Muscle layer of colon (tissue), 2 donors: ENCODE measurements at regions not wholly inside any gene's neighbourhood (a gene's known extent, or its start where the extent isn't known, plus 50 kb on each side); places are given as distances from the start of the nearest gene placed in this dataset.

Experiments used
- H3K27ac ChIP-seq: one replicate; pipeline ENCODE4 v1.7.0; 2013; ENCODE audit warnings: low read depth, mild to moderate bottlenecking, low read length, moderate library complexity
- H3K27me3 ChIP-seq, 2 donors: one replicate each; pipeline ENCODE4 v1.7.0; 2013; ENCODE audit warnings: low read length in 2 of 2, mild to moderate bottlenecking in 2 of 2; ENCODE audit not compliant: insufficient read depth in 2 of 2, control insufficient read depth in 1 of 2
- H3K36me3 ChIP-seq: one replicate; pipeline ENCODE4 v1.7.0; 2013; ENCODE audit warnings: mild to moderate bottlenecking, low read length; ENCODE audit not compliant: insufficient read depth
- H3K4me1 ChIP-seq: one replicate; pipeline ENCODE4 v1.7.0; 2013; ENCODE audit warnings: mild to moderate bottlenecking, low read length; ENCODE audit not compliant: insufficient read depth
- H3K4me3 ChIP-seq, 2 donors: one replicate each; pipeline ENCODE4 v1.7.0; 2013; ENCODE audit warnings: low read length in 2 of 2, low read depth in 1 of 2, mild to moderate bottlenecking in 1 of 2, moderate library complexity in 1 of 2
- H3K9ac ChIP-seq: one replicate; pipeline ENCODE4 v1.7.0; 2013; ENCODE audit warnings: low read length
- H3K9me3 ChIP-seq: one replicate; pipeline ENCODE4 v1.7.0; 2013; ENCODE audit warnings: mild to moderate bottlenecking, low read length
- donor health status: abdominal sarcoma.
- donor health status: Adenocarcinoma of cecum.

GRCh38 chr6:156583083-156583482 lies 194.1 kb upstream of the ARID1B start:
- Histone ChIP-seq H3K4me3 (no peak overlapping the region), H3K36me3 (no peaks in the 10 kb centered on the region), H3K4me1 (no peaks in the 10 kb centered on the region), H3K27me3 (no peaks in the 10 kb centered on the region), H3K9me3 (no peaks in the 10 kb centered on the region), H3K27ac (no peak overlapping the region), H3K9ac (no peak overlapping the region)

GRCh38 chr6:156582509-156582992 lies 194.6 kb upstream of the ARID1B start:
- H3K4me3 ChIP-seq = no peak overlapping the region
- H3K4me1 ChIP-seq = no peaks in the 10 kb centered on the region
- H3K9me3 ChIP-seq = no peaks in the 10 kb centered on the region
- H3K9ac ChIP-seq = no peak overlapping the region
- no peak overlapping the region for H3K27ac ChIP-seq
- H3K27me3 ChIP-seq = no peaks in the 10 kb centered on the region
- no peaks in the 10 kb centered on the region for H3K36me3 ChIP-seq

DNA sequence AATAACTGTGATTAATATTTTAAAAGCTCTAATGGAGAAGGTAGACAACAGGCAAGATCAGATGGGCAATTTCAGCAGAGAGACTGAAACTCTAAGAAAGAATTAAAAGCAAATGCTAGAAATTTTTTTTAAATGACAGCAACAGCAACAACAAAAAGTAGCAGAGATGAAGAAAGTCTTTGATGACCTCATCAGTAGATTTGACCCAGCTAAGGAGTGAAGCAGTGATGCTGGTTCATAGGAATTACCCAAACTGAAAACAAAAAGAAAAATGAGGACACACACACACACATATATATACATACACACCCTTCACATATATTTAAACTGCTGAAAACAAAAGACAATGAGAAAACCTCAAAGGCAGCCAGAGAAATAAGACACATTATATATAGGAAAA lies 197.6 kb upstream of the ARID1B start:
- Histone ChIP-seq H3K36me3 (no peaks in the 10 kb centered on the region), H3K9ac (no peak overlapping the region), H3K27me3 (no peaks in the 10 kb centered on the region), H3K4me3 (no peak overlapping the region), H3K27ac (no peak overlapping the region), H3K4me1 (no peaks in the 10 kb centered on the region), H3K9me3 (peaks cover 4% of the 10 kb centered on the region)

- no peaks in the 10 kb centered on the region for H3K27me3 ChIP-seq
- H3K36me3 ChIP-seq = no peaks in the 10 kb centered on the region
- H3K4me1 ChIP-seq = no peaks in the 10 kb centered on the region
- no peak overlapping the region for H3K27ac ChIP-seq
- H3K9me3 ChIP-seq = peaks cover 4% of the 10 kb centered on the region
- no peak overlapping the region for H3K4me3 ChIP-seq
- H3K9ac ChIP-seq = no peak overlapping the region
Observed at GRCh38 chr6:156577749-156578148, 199.4 kb upstream of the ARID1B start.

DNA sequence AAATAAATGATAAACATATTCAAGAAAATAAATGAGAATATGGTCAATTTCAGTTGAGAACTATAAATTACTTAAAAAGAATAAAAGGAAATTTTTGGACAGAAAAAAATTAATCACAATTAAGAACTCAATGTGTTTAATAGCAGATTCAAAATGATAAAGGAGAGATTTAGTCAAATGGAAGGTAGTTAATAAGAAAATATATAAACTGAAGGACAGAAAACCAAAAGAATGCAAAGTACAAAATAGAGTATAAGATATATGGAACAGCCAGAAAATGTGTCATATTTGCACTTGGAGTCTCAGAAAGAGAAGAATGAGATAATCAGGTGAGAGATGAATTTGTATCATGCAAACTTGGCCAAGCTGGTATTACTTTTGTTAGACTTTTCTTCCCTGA lies 201.8 kb upstream of the ARID1B start:
- Histone ChIP-seq H3K9me3 (peaks cover 4% of the 10 kb centered on the region), H3K27ac (no peak overlapping the region), H3K9ac (no peak overlapping the region), H3K36me3 (no peaks in the 10 kb centered on the region), H3K4me1 (no peaks in the 10 kb centered on the region), H3K27me3 (no peaks in the 10 kb centered on the region), H3K4me3 (no peak overlapping the region)

DNA sequence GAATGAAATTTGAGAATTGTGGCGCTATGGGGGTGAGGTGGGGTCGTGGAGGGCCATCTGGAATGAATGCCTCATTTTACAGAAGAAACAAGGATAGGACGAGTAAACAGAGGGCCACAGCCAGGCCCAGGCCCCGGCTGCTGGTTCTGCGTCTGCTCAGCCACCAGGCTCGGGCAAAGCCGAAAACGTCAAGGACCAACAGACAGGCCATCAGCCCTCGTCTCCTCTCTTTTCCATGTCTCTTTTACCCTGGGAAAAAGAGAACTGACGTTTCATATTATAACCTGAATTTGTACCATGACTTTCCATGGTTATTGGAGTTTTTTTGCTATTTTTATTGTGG lies 212.4 kb upstream of the ARID1B start:
- no peak overlapping the region for H3K9ac ChIP-seq
- no peaks in the 10 kb centered on the region for H3K9me3 ChIP-seq
- no peak overlapping the region for H3K27ac ChIP-seq
- no peak overlapping the region for H3K4me3 ChIP-seq
- H3K27me3 ChIP-seq = no peaks in the 10 kb centered on the region
- H3K4me1 ChIP-seq = peaks cover 9% of the 10 kb centered on the region
- no peaks in the 10 kb centered on the region for H3K36me3 ChIP-seq

DNA sequence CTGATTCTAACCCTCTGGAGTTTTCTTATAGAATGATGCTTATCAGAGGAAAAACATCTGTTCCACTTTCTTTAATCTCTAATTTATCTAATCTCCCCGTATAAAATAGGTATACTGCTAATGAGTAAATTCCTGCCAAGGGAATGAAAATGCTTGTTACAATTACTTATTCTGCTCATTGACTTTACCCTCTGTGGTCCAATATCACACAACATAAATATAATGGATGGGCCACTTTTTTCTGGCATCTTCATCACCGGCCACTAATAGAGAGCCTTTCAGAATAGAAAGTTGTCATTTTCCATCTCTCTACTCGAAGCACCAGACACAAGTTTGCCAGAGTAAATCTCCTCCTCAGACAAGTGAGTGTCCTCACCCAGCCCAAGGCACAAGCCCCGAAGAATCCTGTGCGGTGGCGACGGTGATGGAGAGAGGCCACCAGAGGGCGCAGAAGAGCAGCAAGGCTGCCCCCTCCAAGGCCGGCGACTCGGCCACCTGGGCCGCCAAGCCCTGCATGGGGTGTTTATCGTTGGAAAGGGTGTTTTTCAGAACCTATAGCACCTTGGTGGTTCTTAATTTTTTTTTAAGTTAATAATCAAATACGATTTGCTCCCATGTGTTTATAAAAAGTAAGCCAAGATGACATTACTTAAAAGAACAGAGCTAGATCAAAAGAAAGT lies 212.9 kb upstream of the ARID1B start:
- Histone ChIP-seq H3K4me3 (no peak overlapping the region), H3K36me3 (no peaks in the 10 kb centered on the region), H3K27ac (no peak overlapping the region), H3K27me3 (no peaks in the 10 kb centered on the region), H3K9me3 (no peaks in the 10 kb centered on the region), H3K9ac (no peak overlapping the region), H3K4me1 (peaks cover 9% of the 10 kb centered on the region)

- no peaks in the 10 kb centered on the region for H3K9me3 ChIP-seq
Observed at GRCh38 chr6:156563714-156564113, 213.5 kb upstream of the ARID1B start.

DNA sequence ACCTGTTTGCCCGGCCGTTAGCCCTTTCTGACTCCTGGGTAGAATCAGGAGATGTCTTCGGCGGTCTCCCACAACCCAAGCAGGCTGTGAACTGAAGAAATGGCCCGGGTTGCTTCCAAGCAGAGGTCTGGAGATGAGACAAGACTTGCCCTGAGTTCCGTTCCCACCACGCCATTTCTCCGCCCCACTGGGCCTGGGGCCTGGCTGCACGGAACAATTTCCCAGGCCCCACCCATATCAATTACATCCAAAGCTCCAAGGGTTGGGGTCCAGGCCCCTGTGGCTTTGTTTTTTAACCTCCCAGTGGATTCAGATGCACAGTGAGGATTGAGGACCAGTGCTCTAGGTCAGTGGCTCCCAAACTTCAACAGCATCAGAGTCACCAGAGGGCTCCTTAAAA lies 214.5 kb upstream of the ARID1B start:
- no peaks in the 10 kb centered on the region for H3K36me3 ChIP-seq
- no peak overlapping the region for H3K9ac ChIP-seq
- H3K4me3 ChIP-seq = no peak overlapping the region
- H3K9me3 ChIP-seq = no peaks in the 10 kb centered on the region
- peaks cover 13% of the 10 kb centered on the region for H3K4me1 ChIP-seq
- H3K27ac ChIP-seq = no peak overlapping the region
- H3K27me3 ChIP-seq = no peaks in the 10 kb centered on the region

More at GRCh38 chr6:156563714-156564113, 213.5 kb upstream of the ARID1B start:
- Histone ChIP-seq H3K36me3 (no peaks in the 10 kb centered on the region), H3K27me3 (no peaks in the 10 kb centered on the region), H3K27ac (no peak overlapping the region), H3K4me3 (no peak overlapping the region), H3K9ac (no peak overlapping the region), H3K4me1 (peaks cover 9% of the 10 kb centered on the region)

- H3K4me3 ChIP-seq = no peak overlapping the region
- no peak overlapping the region for H3K27ac ChIP-seq
- no peaks in the 10 kb centered on the region for H3K9me3 ChIP-seq
- no peak overlapping the region for H3K9ac ChIP-seq
- H3K4me1 ChIP-seq = peaks cover 19% of the 10 kb centered on the region
- no peaks in the 10 kb centered on the region for H3K36me3 ChIP-seq
- H3K27me3 ChIP-seq = no peaks in the 10 kb centered on the region
Observed at GRCh38 chr6:156562019-156562418, 215.2 kb upstream of the ARID1B start.

GRCh38 chr6:156560476-156560875 lies 216.7 kb upstream of the ARID1B start:
- Histone ChIP-seq H3K9me3 (no peaks in the 10 kb centered on the region), H3K36me3 (no peaks in the 10 kb centered on the region), H3K4me3 (no peak overlapping the region)

DNA sequence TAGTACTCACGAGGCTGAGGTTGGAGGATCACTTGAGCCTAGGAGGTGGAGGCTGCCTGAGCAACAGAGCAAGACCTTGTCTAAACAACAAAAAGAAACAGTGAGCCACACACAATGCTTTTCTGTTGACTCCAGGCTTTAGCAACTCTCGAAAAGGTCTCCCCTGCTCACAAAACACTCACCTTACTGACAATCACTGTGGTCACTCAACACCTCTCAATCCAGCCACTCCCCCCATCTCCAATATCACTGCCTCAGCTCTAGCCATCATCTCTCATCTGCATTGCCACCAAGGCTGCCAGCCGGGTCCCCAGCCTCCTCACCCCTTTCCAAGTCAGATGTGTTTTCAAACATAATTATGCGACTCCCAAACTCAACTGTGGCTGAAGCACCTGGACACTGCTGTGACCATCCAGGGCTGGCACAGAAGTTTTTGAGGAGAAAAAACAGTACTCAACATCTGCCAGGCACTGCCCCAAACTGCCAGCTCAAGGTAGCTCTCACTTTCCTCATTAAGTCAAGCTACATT lies 218.0 kb upstream of the ARID1B start:
- Histone ChIP-seq H3K4me3 (no peak overlapping the region), H3K4me1 (peaks cover 13% of the 10 kb centered on the region), H3K27me3 (no peaks in the 10 kb centered on the region), H3K9me3 (no peaks in the 10 kb centered on the region), H3K36me3 (no peaks in the 10 kb centered on the region), H3K9ac (no peak overlapping the region), H3K27ac (no peak overlapping the region)

More at GRCh38 chr6:156560476-156560875, 216.7 kb upstream of the ARID1B start:
- H3K4me1 ChIP-seq = peaks cover 19% of the 10 kb centered on the region
- H3K9ac ChIP-seq = no peak overlapping the region
- H3K27ac ChIP-seq = no peak overlapping the region
- no peaks in the 10 kb centered on the region for H3K27me3 ChIP-seq
